Loucy (cell line): ENCODE measurements at regions not wholly inside any gene's neighbourhood (a gene's known extent, or its start where the extent isn't known, plus 50 kb on each side); places are given as distances from the start of the nearest gene placed in this dataset.

ENCODE experiments used
- H2AFZ ChIP-seq: fragments of 200-600 bp; sonication (generic); 2 replicates; pipeline ENCODE4 v1.6.0; 2016; ENCODE audit warnings: antibody characterized with exemption, mild to moderate bottlenecking, low read length, moderate library complexity
- H3F3A ChIP-seq: fragments of 200-600 bp; 2 replicates; pipeline ENCODE4 v1.6.0; 2016; ENCODE audit warnings: antibody characterized with exemption, low read depth, mild to moderate bottlenecking
- H3K27me3 ChIP-seq: fragments of 200-600 bp; sonication (generic); 2 replicates; pipeline ENCODE4 v1.6.1; 2014; ENCODE audit warnings: low read length, mild to moderate bottlenecking; ENCODE audit not compliant: insufficient read depth, poor library complexity, severe bottlenecking
- H3K36me3 ChIP-seq: fragments of 200-600 bp; sonication (generic); 2 replicates; pipeline ENCODE4 v1.6.1; 2016; ENCODE audit warnings: low read length; ENCODE audit not compliant: insufficient read depth
- H3K4me1 ChIP-seq: fragments of 200-600 bp; sonication (generic); 2 replicates; pipeline ENCODE4 v1.5.1; 2014; ENCODE audit warnings: low read length, mild to moderate bottlenecking; ENCODE audit not compliant: insufficient read depth, poor library complexity, severe bottlenecking
- H3K4me2 ChIP-seq: fragments of 200-600 bp; sonication (generic); 2 replicates; pipeline ENCODE4 v1.6.0; 2014; ENCODE audit warnings: antibody characterized with exemption, low read length, low read depth, mild to moderate bottlenecking; ENCODE audit not compliant: poor library complexity, severe bottlenecking
- H3K4me3 ChIP-seq: fragments of 200-600 bp; sonication (generic); 2 replicates; pipeline ENCODE4 v1.5.1; 2014; ENCODE audit warnings: low read length, mild to moderate bottlenecking, mixed read lengths; ENCODE audit not compliant: poor library complexity, severe bottlenecking
- H3K79me2 ChIP-seq: fragments of 200-600 bp; sonication (generic); 2 replicates; pipeline ENCODE4 v1.6.1; 2014; ENCODE audit warnings: low read length; ENCODE audit not compliant: insufficient read depth
- H3K9ac ChIP-seq: fragments of 200-600 bp; sonication (generic); 2 replicates; pipeline ENCODE4 v1.6.0; 2014; ENCODE audit warnings: mild to moderate bottlenecking, low read depth, low read length, moderate library complexity; ENCODE audit not compliant: poor library complexity, severe bottlenecking
- H3K9me2 ChIP-seq: fragments of 200-600 bp; sonication (generic); replicated peaks from 2 replicates; pipeline ENCODE4 v1.6.1; 2016; ENCODE audit warnings: low read depth, low read length, mixed read lengths
- H3K9me3 ChIP-seq: fragments of 200-600 bp; sonication (generic); 2 replicates; pipeline ENCODE4 v1.6.1; 2014; ENCODE audit warnings: mild to moderate bottlenecking, antibody characterized with exemption, low read length, low read depth; ENCODE audit not compliant: insufficient read depth
- H4K20me1 ChIP-seq: fragments of 200-600 bp; sonication (generic); 2 replicates; pipeline ENCODE4 v1.6.0; 2014; ENCODE audit warnings: antibody characterized with exemption, low read length, mild to moderate bottlenecking; ENCODE audit not compliant: insufficient read depth, poor library complexity, severe bottlenecking
- EZH2phosphoT487 ChIP-seq: fragments of 200-600 bp; IDR thresholded peaks from 2 replicates; pipeline ENCODE4 v1.6.1; 2018; ENCODE audit warnings: antibody characterized with exemption, mild to moderate bottlenecking, moderate library complexity, borderline replicate concordance
- TF ChIP-seq, protein P1 (sequence below): fragments of 200-600 bp; sonication (generic); conservative IDR thresholded peaks from 2 replicates; pipeline ENCODE4 v1.5.1; 2014; ENCODE audit warnings: mild to moderate bottlenecking, antibody characterized with exemption, low read length

DNA sequence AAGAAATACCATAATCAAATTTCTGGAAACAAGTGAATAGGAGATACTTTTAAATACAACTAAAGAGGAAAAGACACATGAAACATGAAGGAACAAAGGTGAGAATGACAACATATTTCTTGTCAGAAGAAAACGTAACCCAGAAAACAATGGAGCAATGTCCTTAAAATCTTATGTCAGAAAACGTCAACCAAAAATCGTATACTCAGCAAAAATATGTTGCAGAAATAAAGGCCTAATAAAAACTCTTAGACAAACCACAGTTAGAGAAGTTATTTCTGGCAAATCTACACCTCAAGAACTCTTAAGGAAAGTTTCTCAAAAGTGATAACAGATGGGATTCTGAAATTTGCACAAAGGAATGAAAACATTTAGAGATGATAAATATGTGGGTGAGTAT lies 66.3 kb upstream of the FBXL7 start:
- no peaks in the 10 kb centered on the region for H3K9me2 ChIP-seq
- no peaks in the 10 kb centered on the region for H3K27me3 ChIP-seq
- H3F3A ChIP-seq: no peaks in the 10 kb centered on the region
- no peaks in the 10 kb centered on the region for H3K4me1 ChIP-seq
- no peak overlapping the region for H3K9ac ChIP-seq
- H3K36me3 ChIP-seq: no peaks in the 10 kb centered on the region
- no peak overlapping the region for H3K4me3 ChIP-seq
- no peaks in the 10 kb centered on the region for H3K9me3 ChIP-seq
- H2AFZ ChIP-seq: no peak overlapping the region
- H3K79me2 ChIP-seq: no peaks in the 10 kb centered on the region
- TF ChIP-seq, protein P1, sequence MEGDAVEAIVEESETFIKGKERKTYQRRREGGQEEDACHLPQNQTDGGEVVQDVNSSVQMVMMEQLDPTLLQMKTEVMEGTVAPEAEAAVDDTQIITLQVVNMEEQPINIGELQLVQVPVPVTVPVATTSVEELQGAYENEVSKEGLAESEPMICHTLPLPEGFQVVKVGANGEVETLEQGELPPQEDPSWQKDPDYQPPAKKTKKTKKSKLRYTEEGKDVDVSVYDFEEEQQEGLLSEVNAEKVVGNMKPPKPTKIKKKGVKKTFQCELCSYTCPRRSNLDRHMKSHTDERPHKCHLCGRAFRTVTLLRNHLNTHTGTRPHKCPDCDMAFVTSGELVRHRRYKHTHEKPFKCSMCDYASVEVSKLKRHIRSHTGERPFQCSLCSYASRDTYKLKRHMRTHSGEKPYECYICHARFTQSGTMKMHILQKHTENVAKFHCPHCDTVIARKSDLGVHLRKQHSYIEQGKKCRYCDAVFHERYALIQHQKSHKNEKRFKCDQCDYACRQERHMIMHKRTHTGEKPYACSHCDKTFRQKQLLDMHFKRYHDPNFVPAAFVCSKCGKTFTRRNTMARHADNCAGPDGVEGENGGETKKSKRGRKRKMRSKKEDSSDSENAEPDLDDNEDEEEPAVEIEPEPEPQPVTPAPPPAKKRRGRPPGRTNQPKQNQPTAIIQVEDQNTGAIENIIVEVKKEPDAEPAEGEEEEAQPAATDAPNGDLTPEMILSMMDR: no peak
- no peak for TF ChIP-seq EZH2phosphoT487
- no peaks in the 10 kb centered on the region for H4K20me1 ChIP-seq
- H3K4me2 ChIP-seq: no peak overlapping the region

DNA sequence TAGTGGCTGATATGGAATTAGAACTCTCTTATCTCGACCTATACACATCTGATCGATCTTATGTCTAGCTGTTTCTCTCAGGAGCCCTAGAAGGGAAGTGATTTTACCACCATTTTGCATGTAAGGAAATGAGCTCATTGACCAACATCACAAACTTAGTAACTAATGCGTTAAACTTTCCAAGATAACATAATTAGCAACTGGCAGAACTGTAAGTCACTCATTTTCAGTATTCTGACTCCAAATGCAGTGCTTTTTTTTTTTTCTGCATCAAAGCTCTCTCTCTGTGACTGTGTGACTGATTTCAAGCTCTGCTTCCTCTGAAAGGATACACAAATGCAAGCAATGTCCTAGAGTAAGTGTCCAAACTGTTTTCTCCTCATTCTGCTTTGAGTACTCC lies 68.1 kb upstream of the FBXL7 start:
- H3K9me3 ChIP-seq: no peaks in the 10 kb centered on the region

DNA sequence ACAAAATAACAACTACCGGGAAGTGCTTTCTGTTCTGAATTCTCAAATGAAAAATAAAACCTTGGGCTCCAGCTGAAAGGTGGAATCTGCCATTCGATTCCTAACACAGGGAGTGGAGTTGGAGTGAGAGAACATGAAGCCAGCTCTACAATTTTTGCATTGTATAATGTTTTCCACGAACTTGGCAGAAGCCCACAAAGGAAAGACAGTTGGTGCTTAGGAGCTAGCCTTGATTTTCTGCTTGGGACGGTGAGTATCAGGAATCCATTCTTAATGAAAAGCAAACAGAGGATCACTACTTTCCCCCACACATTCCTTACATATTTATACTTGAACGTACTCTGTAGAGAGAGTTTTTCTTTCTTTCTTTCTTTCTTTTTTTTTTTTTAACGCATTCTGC lies 74.2 kb upstream of the FBXL7 start:
- Histone ChIP-seq H3K9ac (no peak overlapping the region), H3K4me1 (no peaks in the 10 kb centered on the region), H3K27me3 (no peaks in the 10 kb centered on the region), H3K9me2 (no peaks in the 10 kb centered on the region), H2AFZ (no peak overlapping the region), H3K4me2 (no peak overlapping the region), H3F3A (no peaks in the 10 kb centered on the region), H3K36me3 (no peaks in the 10 kb centered on the region), H3K9me3 (no peaks in the 10 kb centered on the region), H3K4me3 (no peak overlapping the region), H3K79me2 (no peaks in the 10 kb centered on the region), H4K20me1 (no peaks in the 10 kb centered on the region)
- no peak for TF ChIP-seq EZH2phosphoT487
- TF ChIP-seq, protein P1: no peak

More for the DNA sequence above, 68.1 kb upstream of the FBXL7 start:
- no peaks in the 10 kb centered on the region for H3K4me1 ChIP-seq
- H3K9me2 ChIP-seq: no peaks in the 10 kb centered on the region
- TF ChIP-seq, protein P1: no peak
- TF ChIP-seq EZH2phosphoT487: no peak
- no peaks in the 10 kb centered on the region for H3K27me3 ChIP-seq
- no peaks in the 10 kb centered on the region for H3K79me2 ChIP-seq
- H4K20me1 ChIP-seq: no peaks in the 10 kb centered on the region
- H3K4me2 ChIP-seq: no peak overlapping the region
- no peak overlapping the region for H3K9ac ChIP-seq
- no peak overlapping the region for H3K4me3 ChIP-seq
- H2AFZ ChIP-seq: no peak overlapping the region
- no peaks in the 10 kb centered on the region for H3K36me3 ChIP-seq
- no peaks in the 10 kb centered on the region for H3F3A ChIP-seq
